ENCODE measurements at regions not wholly inside any gene's neighbourhood (a gene's known extent, or its start where the extent isn't known, plus 50 kb on each side); places are given as distances from the start of the nearest gene placed in this dataset.

DNA sequence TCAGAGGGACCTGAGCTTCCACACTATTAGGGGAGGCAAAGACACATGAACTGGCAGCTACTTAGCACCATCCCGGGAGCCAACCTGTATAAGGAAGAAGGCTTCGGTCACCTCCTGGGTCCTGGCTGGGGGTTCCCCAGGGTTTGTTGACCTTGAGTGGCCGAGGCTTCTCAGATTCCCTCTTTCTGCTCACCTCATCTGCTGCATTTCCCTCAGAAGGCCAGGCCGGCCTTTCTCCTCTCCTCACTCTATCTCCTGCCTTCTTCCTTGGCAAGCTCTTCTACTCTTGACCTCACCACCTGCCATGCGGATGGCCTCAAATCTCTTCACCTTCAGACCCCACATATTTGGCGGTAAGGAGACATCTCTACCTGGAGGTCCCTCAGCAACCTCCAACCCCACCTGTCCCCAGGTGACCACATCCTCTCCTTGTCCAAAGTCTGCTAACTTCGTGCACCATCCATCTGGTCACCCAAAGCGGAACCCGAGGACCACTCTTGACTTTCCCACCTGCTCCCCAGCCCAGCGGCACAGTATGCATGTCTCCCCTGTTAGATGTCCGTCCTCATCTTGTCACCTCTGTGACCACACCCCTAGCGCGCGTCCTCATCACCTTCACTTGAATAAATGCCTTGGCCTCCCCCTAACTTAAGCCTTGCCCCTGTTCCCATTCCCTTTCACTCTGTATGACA lies 133.8 kb upstream of the UNC5B start:
- Histone ChIP-seq H3K4me3 (no peak overlapping the region), H3K27ac (no peak overlapping the region), H3K27me3 (peaks cover 0 to 3% (median 0%) of the 10 kb centered on the region in 7 donors), H3K36me3 (no peaks in the 10 kb centered on the region), H3K4me1 (peaks cover 0 to 30% (median 8%) of the 10 kb centered on the region in 9 donors), H3K9me3 (no peaks in the 10 kb centered on the region)
- DNase-seq (no peak), ATAC-seq (no peak)
- intact Hi-C loops (cut with DNase I): loop anchor here in 2 of 10 donors (10.0 kb wide), 1 partner anchor 106 kb away; no protein-coding TSS in a partner anchor
- TF ChIP-seq, protein P1, sequence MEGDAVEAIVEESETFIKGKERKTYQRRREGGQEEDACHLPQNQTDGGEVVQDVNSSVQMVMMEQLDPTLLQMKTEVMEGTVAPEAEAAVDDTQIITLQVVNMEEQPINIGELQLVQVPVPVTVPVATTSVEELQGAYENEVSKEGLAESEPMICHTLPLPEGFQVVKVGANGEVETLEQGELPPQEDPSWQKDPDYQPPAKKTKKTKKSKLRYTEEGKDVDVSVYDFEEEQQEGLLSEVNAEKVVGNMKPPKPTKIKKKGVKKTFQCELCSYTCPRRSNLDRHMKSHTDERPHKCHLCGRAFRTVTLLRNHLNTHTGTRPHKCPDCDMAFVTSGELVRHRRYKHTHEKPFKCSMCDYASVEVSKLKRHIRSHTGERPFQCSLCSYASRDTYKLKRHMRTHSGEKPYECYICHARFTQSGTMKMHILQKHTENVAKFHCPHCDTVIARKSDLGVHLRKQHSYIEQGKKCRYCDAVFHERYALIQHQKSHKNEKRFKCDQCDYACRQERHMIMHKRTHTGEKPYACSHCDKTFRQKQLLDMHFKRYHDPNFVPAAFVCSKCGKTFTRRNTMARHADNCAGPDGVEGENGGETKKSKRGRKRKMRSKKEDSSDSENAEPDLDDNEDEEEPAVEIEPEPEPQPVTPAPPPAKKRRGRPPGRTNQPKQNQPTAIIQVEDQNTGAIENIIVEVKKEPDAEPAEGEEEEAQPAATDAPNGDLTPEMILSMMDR (IDR thresholded peaks at IDR 0.05): no peak
- WGBS, 2 donors: 85 to 94% methylated on average over 14 of the region's 14 CpGs

DNA sequence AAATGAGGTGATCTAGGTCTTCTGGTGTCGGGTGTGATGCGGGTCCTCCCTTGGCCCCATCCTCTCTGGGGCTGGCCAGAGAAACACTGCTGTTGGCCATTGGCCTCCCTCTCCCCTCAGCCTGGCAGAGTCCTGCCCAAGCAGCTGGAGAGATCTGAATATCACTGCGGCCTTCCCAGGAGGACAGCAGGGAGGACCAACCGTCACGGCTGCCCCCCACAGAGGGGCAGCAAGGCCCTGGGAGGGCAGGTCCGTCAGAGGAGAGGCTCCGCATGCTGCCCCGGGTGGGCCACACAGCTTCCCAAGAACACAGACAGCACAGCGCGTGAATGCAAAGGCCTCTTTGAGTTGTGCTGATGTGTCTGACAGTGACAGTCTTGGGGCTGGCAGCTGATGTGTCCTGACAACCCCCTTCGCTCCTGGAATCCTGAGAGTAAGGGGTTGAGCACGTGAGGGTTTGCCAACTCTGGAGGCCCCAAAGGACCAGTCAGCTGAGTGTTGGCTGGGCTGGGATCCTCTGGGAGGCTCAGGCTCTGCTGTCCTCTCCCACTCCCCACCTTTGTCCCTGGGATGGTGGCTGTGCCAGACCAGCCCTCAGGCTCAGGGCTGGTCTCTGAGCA lies 132.5 kb upstream of the UNC5B start:
- WGBS, 2 donors: 88 to 91% methylated on average over 12 of the region's 12 CpGs
- H3K4me3 ChIP-seq: no peak overlapping the region
- ATAC-seq (no peak), DNase-seq (no peak)
- intact Hi-C loops (cut with DNase I): loop anchor here in 2 of 10 donors (10.0 kb wide), 1 partner anchor 105 kb away; no protein-coding TSS in a partner anchor
- H3K27me3 ChIP-seq: peaks cover 0 to 3% (median 0%) of the 10 kb centered on the region in 7 donors
- TF ChIP-seq, protein P1 (IDR thresholded peaks at IDR 0.05): no peak
- no peak overlapping the region for H3K27ac ChIP-seq
- no peaks in the 10 kb centered on the region for H3K9me3 ChIP-seq
- no peaks in the 10 kb centered on the region for H3K36me3 ChIP-seq
- peaks cover 0 to 27% (median 8%) of the 10 kb centered on the region in 9 donors for H3K4me1 ChIP-seq

DNA sequence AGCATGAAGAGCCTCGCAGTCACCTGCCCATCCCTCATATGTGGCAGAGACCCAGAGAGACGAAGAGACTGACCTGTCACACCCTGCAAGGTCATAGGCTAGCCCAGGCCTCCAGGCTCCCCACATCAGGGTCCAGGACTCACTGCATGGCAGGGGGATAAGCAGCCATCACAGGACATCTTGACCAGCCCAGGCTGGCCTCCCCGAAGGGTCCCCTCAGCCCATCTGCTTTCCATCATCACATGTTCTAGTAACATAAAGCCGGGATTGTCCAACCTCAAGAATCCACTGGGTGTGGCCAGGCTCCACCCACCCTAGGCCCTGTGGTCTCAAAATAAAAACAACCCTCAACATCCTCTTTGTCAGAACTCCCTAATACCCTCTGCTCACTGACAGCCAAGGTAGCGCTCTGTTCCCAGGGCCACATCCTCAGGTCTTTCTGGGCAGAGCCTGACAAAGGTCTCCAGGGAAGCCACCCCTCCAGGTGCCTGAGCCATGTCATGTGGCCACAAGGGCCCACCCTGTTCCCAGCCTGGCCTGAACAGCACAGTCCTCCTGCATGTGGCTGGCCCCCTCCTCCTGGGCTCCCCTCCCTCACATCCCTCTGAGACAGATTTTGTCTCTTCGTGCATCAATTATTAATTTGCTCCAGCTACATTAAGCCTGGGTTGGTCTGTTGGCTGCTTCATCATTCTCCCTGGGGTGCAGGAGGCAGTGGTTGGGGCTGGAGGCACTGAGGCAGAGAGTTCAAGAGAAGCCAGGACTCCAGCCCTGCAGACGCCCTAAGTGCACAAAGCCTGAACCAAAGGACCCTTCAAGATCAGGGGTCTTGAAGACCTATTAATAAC lies 131.8 kb upstream of the UNC5B start:
- H3K27ac ChIP-seq: no peak overlapping the region
- TF ChIP-seq, protein P1 (IDR thresholded peaks at IDR 0.05): no peak
- DNase-seq (peak in 1 of 2 donors; percentile 1), ATAC-seq (no peak)
- no peaks in the 10 kb centered on the region for H3K36me3 ChIP-seq
- H3K4me3 ChIP-seq: no peak overlapping the region
- H3K4me1 ChIP-seq: peaks cover 0 to 20% (median 6%) of the 10 kb centered on the region in 9 donors
- 83% methylated on average over 7 of the region's 7 CpGs for WGBS, 2 donors
- intact Hi-C loops (cut with DNase I): no loop called here
- peaks cover 0 to 6% (median 0%) of the 10 kb centered on the region in 7 donors for H3K27me3 ChIP-seq
- no peaks in the 10 kb centered on the region for H3K9me3 ChIP-seq

DNA sequence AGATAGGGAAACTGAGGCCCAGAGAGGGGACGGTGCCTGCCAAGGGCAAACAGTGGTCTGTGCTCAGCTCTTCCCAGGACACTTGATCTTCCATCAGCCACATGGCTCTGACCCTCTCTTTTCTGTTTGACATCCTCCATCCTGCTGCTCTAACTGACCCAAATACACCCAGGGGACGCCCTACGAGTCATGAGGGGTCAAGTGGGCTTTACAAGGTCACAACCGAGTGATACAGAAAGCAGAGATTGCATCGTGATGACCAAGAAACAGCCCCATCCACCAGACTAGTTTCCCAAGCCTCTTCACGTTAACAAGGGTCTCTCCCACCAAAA lies 131.2 kb upstream of the UNC5B start:
- no peak for DNase-seq
- no peak overlapping the region for H3K27ac ChIP-seq
- H3K4me3 ChIP-seq: no peak overlapping the region
- TF ChIP-seq, protein P1 (IDR thresholded peaks at IDR 0.05): no peak
- H3K36me3 ChIP-seq: no peaks in the 10 kb centered on the region
- 66 to 69% methylated on average over 6 of the region's 6 CpGs for WGBS, 2 donors
- ATAC-seq: no peak
- H3K27me3 ChIP-seq: peaks cover 0 to 8% (median 0%) of the 10 kb centered on the region in 7 donors
- H3K4me1 ChIP-seq: peaks cover 0 to 14% (median 6%) of the 10 kb centered on the region in 9 donors
- H3K9me3 ChIP-seq: no peaks in the 10 kb centered on the region
- intact Hi-C loops (cut with DNase I): no loop called here

Measured in heart right ventricle (tissue), 16 donors.